HG02610 (cell line): ENCODE measurements at regions not wholly inside any gene's neighbourhood (a gene's known extent, or its start where the extent isn't known, plus 50 kb on each side); places are given as distances from the start of the nearest gene placed in this dataset.
"Not testable (repeated sequence)": the region's sequence is repeated elsewhere in the genome, so short reads cannot be mapped to it uniquely, and the experiment has no call there.

Experiments used
- ATAC-seq: cut with Tn5 transposase; IDR thresholded peaks from one replicate; pipeline ENCODE4 v1.9.1; 2021; ENCODE audit warnings: mild to moderate bottlenecking, moderate library complexity; ENCODE audit not compliant: unreplicated experiment

DNA sequence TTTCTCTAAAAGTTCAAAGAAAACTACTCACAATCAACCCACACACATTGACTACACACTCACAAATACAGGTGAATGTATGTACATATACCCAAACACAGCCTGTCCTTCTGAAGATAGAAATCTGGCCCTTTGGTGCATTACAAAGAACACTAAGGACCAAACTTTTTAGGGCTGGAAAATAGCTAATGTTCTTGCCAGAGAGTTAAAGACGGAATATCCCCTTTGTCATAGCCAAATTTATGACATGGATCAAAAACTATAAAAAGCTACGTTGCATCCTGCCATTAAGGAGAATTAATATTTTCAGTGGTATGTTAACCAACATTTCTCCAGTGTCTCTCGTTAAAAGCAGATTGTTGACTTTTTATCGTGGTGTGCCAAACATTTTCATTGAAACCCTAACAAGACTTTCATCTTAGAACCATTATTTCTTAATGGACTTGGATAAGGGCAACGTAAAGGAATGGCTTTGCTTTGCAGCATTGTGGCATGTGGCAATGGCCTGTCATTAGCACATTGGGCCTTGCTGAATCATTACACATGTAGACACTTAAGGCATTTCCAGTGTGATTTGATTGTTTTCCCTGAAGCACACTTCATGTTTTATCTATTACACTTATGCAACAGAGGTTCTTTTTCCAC is 150.9 kb upstream of the MEOX2 start:
- no peak for ATAC-seq

DNA sequence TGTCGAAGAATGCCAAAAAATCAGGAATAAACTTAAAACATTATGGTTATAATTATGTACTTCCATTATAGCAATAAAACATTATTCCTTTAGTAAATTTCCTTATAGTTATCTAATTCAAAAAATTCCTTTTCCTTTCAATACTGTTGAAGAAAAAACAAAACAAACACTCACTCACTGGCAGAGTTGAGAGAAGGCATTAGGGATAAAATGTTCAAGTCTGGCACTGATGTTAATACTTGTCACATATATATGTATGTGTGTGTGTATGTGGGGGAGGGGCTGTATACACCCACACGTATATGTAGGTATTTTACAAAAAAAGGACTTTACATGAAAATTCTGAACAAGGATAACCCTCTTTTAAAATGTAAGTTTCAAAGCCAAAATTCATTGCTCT is 150.2 kb upstream of the MEOX2 start:
- no peak for ATAC-seq

DNA sequence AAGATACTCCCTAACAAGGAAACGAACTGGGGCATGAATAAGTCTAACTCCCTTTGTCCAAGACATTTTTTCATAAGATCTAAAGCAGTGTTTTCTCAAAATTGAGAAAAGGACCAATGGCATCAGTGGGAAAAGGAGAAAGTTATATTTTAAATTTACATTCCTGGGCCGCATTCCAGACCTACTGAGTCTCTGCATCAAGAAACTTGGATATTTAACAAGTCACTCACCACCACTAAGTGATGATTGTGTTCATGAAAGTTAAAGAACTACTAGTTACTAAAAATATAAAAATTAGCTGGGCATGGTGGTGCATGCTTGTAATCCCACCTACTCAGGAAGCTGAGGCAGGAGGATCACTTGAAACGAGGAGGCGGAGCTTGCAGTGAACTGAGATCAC is 149.6 kb upstream of the MEOX2 start:
- no peak for ATAC-seq

DNA sequence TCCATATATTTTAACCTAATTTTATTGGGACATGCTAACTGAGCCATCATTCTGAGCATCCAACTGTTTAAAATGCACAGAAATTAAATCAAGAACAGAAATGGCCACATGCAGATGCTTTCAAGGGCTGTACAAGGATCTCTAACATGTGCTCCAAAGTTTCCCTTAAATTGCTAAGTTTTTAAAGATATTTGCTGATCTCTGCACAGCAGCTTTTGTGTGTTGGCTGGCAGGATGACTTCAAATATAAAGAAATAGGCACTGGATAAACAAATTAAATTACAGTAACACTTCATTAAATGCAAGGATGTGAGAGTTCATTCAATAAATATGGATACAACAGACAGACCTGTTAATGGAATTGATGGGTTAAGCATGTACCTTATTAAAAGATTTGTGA is 148.0 kb upstream of the MEOX2 start:
- no peak for ATAC-seq

GRCh38 chr7:15832996-15833395 is 146.5 kb upstream of the MEOX2 start:
- no peak for ATAC-seq

DNA sequence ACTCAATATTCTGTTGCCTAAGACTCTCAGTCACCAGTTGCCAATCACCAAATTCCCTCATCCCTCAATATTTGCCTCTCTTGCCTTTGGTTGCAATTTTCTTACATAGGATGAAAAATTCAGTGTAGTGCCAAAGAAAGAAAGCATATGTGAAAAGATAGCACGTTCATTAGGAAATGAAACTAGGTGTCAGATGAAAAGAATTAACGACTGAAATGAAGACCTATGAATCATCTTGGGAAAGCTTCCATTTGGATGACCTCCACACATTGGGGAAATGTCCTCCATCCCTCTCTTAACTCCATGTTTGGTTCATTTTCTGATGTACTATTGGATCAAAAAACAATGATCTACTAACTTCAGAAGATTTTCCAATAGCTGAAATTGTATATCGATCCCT is 145.1 kb upstream of the MEOX2 start:
- no peak for ATAC-seq

GRCh38 chr7:15829691-15830090 is 143.2 kb upstream of the MEOX2 start:
- no peak for ATAC-seq

DNA sequence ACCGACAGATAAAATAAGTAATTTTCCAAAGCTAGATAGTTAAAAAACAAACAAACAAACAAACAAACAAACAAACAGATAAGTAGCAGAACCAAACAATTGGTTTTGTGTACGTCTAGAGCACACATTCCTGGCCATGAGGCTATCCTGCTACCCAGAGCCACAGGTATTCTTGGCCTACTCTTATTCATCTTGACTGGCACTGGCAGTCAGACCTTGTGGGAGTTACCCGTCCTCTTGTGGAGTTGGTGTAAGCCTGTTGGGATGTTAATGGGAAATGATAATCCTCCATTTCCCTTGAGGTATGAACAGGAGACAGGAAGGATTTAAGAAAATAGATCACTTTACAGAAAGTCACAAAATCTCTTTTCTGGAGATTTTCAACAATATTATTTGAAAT is 142.4 kb upstream of the MEOX2 start:
- no peak for ATAC-seq

DNA sequence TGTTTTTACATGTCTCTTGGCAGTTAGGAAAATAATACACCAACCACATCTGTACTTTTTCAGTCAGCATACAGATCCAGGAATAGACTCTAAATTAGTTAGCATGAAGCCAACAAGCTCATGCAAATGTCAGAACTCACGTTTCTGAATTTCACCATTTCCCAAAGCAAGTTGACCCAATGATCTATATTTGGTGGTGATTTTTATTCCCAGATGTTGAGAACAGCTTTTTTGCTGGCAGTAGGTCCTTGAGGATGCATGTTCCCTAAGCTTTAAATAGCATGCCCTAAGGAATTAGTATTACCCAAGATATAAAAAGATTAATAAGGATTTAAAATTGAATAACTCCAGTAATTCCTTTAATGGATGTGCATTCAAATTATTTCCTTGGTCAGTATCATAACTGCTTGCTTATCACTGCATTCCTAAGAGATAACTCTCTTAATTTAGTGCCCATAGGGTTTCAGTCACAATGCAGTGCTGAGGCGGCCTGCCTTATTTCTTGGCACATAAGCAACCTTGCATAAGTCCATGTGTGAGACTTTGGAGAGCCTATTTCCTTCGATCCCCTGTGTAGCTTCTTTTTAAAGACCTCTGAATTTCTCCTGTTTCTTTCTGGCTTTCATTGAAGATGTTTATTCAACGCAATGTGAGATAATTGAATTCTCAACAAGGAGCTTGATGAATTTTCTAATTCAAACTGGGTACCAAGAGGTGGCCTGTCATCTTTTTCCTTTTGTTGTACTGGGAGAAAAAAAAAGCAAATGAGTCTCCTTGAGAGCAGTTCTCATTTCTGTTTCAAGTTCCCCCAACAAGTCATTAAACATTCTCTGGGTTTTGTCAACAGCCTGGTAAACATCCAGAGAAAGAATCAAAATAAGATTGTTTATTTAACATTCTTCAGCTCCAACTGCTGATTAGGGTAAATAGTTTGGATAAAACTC is 135.3 kb upstream of the MEOX2 start:
- ATAC-seq: no peak

DNA sequence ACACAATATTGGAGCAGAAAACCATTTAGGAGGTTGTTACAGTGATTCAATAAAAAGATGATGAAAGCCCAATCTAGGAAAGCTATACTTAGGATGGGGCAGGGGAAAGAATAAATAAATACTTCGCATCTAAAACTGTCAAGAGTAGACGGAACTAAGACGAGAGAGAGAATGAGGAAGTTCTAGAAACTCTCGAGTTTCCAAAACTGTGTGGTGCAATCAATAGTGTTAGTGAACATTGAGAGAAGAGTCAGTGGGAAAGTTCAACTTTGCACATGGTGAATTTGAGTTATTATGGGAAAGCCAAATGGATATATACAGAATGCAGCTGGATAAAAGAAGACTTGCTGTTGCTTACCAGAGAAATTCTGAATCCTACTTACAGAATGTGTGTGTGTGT is 133.8 kb upstream of the MEOX2 start:
- ATAC-seq: no peak

- ATAC-seq: no peak
Observed at GRCh38 chr7:15816835-15817426, 130.4 kb upstream of the MEOX2 start.

GRCh38 chr7:15813448-15813847 is 127.0 kb upstream of the MEOX2 start:
- no peak for ATAC-seq

GRCh38 chr7:15810383-15810782 is 123.9 kb upstream of the MEOX2 start:
- not testable (repeated sequence) for ATAC-seq

DNA sequence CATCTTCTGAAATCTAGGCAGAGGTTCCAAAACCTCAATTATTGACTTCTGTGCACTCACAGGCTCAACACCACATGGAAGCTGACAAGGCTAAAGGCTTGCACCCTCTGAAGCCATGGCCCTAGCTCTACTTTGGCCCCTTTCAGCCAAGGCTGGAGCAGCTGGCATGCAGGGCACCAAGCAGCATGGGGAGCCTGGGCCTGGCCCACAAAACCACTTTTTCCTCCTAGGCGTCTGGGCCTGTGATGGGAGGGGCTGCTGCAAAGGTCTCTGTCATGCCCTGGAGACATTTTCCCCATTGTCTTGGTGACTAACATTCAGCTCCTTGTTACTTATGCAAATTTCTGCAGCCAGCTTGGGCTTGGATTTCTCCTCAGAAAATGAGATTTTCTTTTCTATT is 123.5 kb upstream of the MEOX2 start:
- not testable (repeated sequence) for ATAC-seq

DNA sequence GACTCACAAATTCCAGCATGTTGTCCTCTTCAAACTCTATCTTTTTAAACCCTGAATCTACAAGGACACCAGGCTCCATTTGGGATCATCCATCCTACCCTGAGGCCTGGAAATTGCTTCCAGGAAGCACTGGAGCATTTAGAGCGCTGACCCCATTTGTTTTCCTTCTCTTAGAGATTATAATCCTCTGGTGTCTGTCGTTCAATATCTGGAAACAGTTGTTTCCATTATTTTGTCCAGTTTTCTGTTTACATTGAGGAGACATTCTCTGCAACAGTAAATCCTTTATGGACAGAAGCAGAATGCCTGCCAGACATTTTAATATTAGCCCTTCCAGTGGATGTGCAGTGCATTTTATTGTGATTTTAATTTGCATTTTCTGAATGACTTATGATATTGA is 119.4 kb upstream of the MEOX2 start:
- ATAC-seq: no peak

- ATAC-seq: no peak
Observed at GRCh38 chr7:15802425-15802824, 115.9 kb upstream of the MEOX2 start.

DNA sequence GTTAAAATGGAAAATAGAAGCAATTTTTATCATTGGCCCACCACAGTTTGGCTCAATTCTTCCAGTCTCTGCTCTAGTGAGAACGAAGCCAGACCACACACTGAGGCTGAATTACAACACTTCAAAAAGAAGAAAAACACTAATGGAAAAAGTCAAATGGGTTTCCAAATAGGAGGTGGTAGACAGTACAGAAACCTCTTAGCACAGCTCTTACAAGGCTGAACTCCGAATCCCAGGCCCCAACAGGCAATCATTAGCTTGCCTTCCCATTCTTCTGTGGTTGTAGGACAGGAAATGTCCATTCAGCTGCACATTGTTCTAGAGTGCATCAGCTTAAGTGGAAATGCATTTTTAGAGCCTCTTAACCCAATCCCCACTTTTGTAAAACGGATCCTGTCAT is 115.1 kb upstream of the MEOX2 start:
- no peak for ATAC-seq

GRCh38 chr7:15801041-15801440 is 114.6 kb upstream of the MEOX2 start:
- ATAC-seq: no peak

DNA sequence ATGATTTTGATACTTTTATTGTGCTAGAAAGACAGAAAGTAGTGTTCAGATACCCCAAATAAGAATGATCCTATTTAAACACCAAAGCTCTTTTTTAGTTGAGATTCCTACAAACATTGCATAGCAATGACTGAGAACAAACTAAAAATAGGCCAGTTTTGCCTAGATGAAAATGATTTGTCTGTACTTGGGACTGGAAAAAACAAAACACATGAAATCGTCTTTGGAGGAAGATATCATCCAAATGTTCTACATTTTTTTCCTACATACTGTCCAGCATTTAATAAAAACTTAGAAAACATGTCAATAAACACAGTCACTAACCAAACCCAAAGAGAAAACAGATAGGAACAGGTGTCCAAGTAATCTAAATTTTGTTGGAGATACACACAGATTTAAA is 111.6 kb upstream of the MEOX2 start:
- ATAC-seq: no peak

GRCh38 chr7:15795393-15795792 is 108.9 kb upstream of the MEOX2 start:
- ATAC-seq: no peak

DNA sequence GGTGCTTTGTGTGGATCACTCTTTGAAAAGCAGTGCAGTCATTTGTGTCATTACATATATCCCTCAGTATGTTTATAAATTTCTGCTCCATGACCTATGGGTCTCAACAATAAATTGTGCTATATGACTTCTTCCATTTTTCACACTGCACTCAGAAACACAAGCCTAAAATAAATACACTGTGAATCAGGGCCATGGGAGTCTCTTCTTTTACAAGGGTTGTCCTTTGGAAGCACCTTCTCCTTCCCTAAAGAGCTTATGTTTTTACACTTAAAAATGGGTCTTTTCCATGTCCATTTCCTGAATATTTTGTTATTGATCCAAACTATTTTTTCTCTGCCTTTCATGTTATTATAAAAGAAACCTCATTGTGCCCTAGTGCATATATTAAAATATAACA is 108.3 kb upstream of the MEOX2 start:
- ATAC-seq: no peak

DNA sequence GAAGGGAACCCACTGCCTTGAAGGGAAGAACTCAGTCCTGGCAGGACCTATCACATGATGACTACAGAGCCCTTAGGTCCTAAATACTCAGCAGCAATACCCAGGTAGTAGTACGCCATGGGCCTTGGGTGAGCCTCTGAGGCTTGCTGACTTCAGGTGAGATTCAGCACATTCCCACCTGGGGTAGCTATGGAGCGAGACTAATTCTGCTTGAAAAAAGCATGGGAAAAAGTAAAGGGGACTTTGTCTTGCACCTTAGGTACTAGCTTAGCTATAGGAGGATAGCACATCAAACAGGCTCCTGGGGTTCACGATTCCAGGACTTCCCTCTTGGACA is 98.2 kb upstream of the MEOX2 start:
- no peak for ATAC-seq
